ENCODE measurements at regions not wholly inside any gene's neighbourhood (a gene's known extent, or its start where the extent isn't known, plus 50 kb on each side); places are given as distances from the start of the nearest gene placed in this dataset.
"Not testable (repeated sequence)": the region's sequence is repeated elsewhere in the genome, so short reads cannot be mapped to it uniquely, and the experiment has no call there.

DNA sequence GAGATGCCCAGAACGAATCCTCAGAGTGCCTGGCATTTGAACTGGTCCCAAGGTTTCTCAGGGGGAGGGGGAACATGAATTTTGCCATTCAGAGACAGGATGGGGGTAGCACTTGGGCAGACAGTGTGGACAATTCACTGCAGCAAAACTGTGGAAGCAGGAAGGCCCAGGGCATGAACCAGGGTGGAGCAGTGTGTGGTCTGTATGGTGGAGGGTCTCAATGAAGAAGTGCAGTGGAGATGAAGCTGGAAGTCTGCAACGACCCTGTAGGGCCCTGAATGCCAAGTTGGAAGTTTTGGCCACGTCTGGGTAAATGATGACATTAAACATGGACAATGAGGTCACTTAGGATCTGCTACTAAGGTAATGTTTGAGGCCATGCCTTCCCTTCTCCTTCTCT lies 273.9 kb downstream of the CDK5RAP2 start:
- H3K27ac Mint-ChIP-seq (ENCODE audit: unreplicated experiment), result no peak overlapping the region
- TF ChIP-seq, protein P1, sequence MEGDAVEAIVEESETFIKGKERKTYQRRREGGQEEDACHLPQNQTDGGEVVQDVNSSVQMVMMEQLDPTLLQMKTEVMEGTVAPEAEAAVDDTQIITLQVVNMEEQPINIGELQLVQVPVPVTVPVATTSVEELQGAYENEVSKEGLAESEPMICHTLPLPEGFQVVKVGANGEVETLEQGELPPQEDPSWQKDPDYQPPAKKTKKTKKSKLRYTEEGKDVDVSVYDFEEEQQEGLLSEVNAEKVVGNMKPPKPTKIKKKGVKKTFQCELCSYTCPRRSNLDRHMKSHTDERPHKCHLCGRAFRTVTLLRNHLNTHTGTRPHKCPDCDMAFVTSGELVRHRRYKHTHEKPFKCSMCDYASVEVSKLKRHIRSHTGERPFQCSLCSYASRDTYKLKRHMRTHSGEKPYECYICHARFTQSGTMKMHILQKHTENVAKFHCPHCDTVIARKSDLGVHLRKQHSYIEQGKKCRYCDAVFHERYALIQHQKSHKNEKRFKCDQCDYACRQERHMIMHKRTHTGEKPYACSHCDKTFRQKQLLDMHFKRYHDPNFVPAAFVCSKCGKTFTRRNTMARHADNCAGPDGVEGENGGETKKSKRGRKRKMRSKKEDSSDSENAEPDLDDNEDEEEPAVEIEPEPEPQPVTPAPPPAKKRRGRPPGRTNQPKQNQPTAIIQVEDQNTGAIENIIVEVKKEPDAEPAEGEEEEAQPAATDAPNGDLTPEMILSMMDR (IDR thresholded peaks at IDR 0.05; ENCODE audit: insufficient read depth in 1 of 2, low read depth in 1 of 2, low read length in 1 of 2, severe bottlenecking in 1 of 2, unreplicated experiment in 1 of 2), result no peak
- BruUV-seq (replicated peaks), result no TSS peak
- no peaks in the 10 kb centered on the region for H3K27me3 ChIP-seq (replicated peaks; ENCODE audit: control insufficient read depth, insufficient read depth, low read length)
- H3K36me3 ChIP-seq (ENCODE audit: control insufficient read depth, insufficient read depth, low read length), result no peaks in the 10 kb centered on the region
- no peak for DNase-seq
- H3K36me3 Mint-ChIP-seq (ENCODE audit: insufficient read depth, unreplicated experiment), result no peaks in the 10 kb centered on the region
- H3K9me3 Mint-ChIP-seq (ENCODE audit: unreplicated experiment), result no peaks in the 10 kb centered on the region
- ChIA-PET CTCF (no interaction called here), POLR2A (no interaction called here)
- H3K4me1 ChIP-seq, result no peaks in the 10 kb centered on the region
- no peaks in the 10 kb centered on the region for H3K9me3 ChIP-seq
- H3K4me1 Mint-ChIP-seq (ENCODE audit: low read depth, unreplicated experiment), result no peaks in the 10 kb centered on the region
- peaks cover 23% of the 10 kb centered on the region for H3K27me3 Mint-ChIP-seq (ENCODE audit: insufficient read depth, unreplicated experiment)
- no peak overlapping the region for H3K4me3 Mint-ChIP-seq (ENCODE audit: unreplicated experiment)
- intact Hi-C loops (cut with micrococcal nuclease; ENCODE audit: unreplicated experiment), result no loop called here
- no peak overlapping the region for H3K4me3 ChIP-seq (ENCODE audit: low read depth, low read length)

DNA sequence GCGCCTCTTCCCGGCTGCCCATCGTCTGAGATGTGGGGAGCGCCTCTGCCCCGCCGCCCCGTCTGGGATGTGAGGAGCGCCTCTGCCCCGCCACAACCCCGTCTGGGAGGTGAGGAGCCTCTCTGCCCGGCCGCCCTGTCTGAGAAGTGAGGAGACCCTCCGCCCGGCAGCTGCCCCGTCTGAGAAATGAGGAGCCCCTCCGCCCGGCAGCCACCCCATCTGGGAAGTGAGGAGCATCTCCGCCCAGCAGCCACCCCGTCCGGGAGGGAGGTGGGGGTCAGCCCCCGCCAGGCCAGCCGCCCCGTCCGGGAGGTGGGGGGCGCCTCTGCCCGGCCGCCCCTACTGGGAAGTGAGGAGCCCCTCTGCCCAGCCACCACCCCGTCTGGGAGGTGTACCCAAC lies 275.1 kb downstream of the CDK5RAP2 start:
- H3K27me3 ChIP-seq (replicated peaks; ENCODE audit: control insufficient read depth, insufficient read depth, low read length); H3K27ac Mint-ChIP-seq (ENCODE audit: unreplicated experiment); H3K4me3 Mint-ChIP-seq (ENCODE audit: unreplicated experiment); H3K36me3 ChIP-seq (ENCODE audit: control insufficient read depth, insufficient read depth, low read length); H3K9me3 Mint-ChIP-seq (ENCODE audit: unreplicated experiment); H3K4me1 Mint-ChIP-seq (ENCODE audit: low read depth, unreplicated experiment); CTCF ChIA-PET; H3K36me3 Mint-ChIP-seq (ENCODE audit: insufficient read depth, unreplicated experiment); BruUV-seq (replicated peaks); H3K4me3 ChIP-seq (ENCODE audit: low read depth, low read length); POLR2A ChIA-PET; H3K4me1 ChIP-seq; H3K9me3 ChIP-seq; DNase-seq; intact Hi-C loops (cut with micrococcal nuclease; ENCODE audit: unreplicated experiment): not testable (repeated sequence)
- H3K27me3 Mint-ChIP-seq (ENCODE audit: insufficient read depth, unreplicated experiment), result peaks cover 25% of the 10 kb centered on the region

DNA sequence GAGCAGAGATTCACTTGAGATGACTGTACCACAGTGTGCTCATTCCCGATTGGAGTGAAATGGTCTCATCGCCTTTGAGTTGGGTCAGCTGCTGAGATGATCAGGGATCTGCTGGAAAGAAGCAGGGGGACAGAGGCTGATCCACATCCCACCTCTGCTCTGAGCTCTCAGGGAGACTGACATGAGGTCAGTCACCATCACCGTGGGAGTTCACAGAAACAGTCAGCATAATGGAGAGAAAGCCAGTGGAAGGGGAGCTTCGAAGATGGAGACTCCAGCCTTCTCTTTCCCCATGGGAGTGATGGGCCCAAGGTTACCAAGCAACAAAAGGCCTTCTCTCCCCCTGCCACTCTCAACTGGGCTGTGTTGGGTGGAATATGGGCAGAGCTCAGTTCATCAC lies 276.4 kb downstream of the CDK5RAP2 start:
- no peak for DNase-seq
- Histone ChIP-seq H3K36me3 (ENCODE audit: control insufficient read depth, insufficient read depth, low read length) (no peaks in the 10 kb centered on the region), H3K27me3 (replicated peaks; ENCODE audit: control insufficient read depth, insufficient read depth, low read length) (no peaks in the 10 kb centered on the region), H3K4me3 (ENCODE audit: low read depth, low read length) (no peak overlapping the region), H3K9me3 (no peaks in the 10 kb centered on the region), H3K4me1 (no peaks in the 10 kb centered on the region)
- no peaks in the 10 kb centered on the region for H3K36me3 Mint-ChIP-seq (ENCODE audit: insufficient read depth, unreplicated experiment)
- intact Hi-C loops (cut with micrococcal nuclease; ENCODE audit: unreplicated experiment), result no loop called here
- CTCF ChIA-PET, result no interaction called here
- H3K4me3 Mint-ChIP-seq (ENCODE audit: unreplicated experiment), result no peak overlapping the region
- no TSS peak for BruUV-seq (replicated peaks)
- no peaks in the 10 kb centered on the region for H3K9me3 Mint-ChIP-seq (ENCODE audit: unreplicated experiment)
- POLR2A ChIA-PET, result no interaction called here
- H3K27ac Mint-ChIP-seq (ENCODE audit: unreplicated experiment), result no peak overlapping the region
- H3K27me3 Mint-ChIP-seq (ENCODE audit: insufficient read depth, unreplicated experiment), result peaks cover 26% of the 10 kb centered on the region
- H3K4me1 Mint-ChIP-seq (ENCODE audit: low read depth, unreplicated experiment), result no peaks in the 10 kb centered on the region
- TF ChIP-seq, protein P1 (IDR thresholded peaks at IDR 0.05; ENCODE audit: insufficient read depth in 1 of 2, low read depth in 1 of 2, low read length in 1 of 2, severe bottlenecking in 1 of 2, unreplicated experiment in 1 of 2), result no peak

DNA sequence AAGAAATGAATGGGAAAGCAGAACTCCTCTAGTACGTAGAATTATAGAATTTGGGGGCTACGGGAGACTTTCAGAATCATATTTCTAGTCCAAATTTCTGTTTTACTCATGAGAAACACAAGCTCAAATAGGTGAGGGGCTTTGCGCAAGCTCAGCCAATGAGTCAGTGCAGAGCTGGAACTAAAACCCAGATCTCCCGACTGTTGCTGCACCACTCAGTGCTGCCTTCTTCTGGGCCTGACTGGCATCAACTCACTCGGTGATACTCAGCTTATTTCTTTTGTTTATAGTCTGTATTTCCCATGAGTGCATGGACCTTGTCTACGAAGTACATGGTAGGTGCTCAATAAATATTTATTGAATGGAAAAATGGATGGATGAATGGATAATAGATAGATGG lies 280.2 kb downstream of the CDK5RAP2 start:
- ChIA-PET POLR2A (no interaction called here), CTCF (no interaction called here)
- H3K4me1 Mint-ChIP-seq (ENCODE audit: low read depth, unreplicated experiment), result no peaks in the 10 kb centered on the region
- no peaks in the 10 kb centered on the region for H3K4me1 ChIP-seq
- no TSS peak for BruUV-seq (replicated peaks)
- H3K36me3 Mint-ChIP-seq (ENCODE audit: insufficient read depth, unreplicated experiment), result no peaks in the 10 kb centered on the region
- TF ChIP-seq, protein P1 (IDR thresholded peaks at IDR 0.05; ENCODE audit: insufficient read depth in 1 of 2, low read depth in 1 of 2, low read length in 1 of 2, severe bottlenecking in 1 of 2, unreplicated experiment in 1 of 2), result peak in 1 of 2 experiments; percentile 7
- H3K27me3 ChIP-seq (replicated peaks; ENCODE audit: control insufficient read depth, insufficient read depth, low read length), result no peaks in the 10 kb centered on the region; the same call in 1 of the 2 replicates
- H3K4me3 ChIP-seq (ENCODE audit: low read depth, low read length), result no peak overlapping the region
- H3K27ac Mint-ChIP-seq (ENCODE audit: unreplicated experiment), result no peak overlapping the region
- intact Hi-C loops (cut with micrococcal nuclease; ENCODE audit: unreplicated experiment), result no loop called here
- H3K36me3 ChIP-seq (ENCODE audit: control insufficient read depth, insufficient read depth, low read length), result no peaks in the 10 kb centered on the region
- H3K4me3 Mint-ChIP-seq (ENCODE audit: unreplicated experiment), result no peak overlapping the region
- H3K9me3 Mint-ChIP-seq (ENCODE audit: unreplicated experiment), result no peaks in the 10 kb centered on the region
- H3K27me3 Mint-ChIP-seq (ENCODE audit: insufficient read depth, unreplicated experiment), result peaks cover 9% of the 10 kb centered on the region
- DNase-seq, result no peak
- H3K9me3 ChIP-seq, result no peaks in the 10 kb centered on the region
